ENCODE measurements at regions not wholly inside any gene's neighbourhood (a gene's known extent, or its start where the extent isn't known, plus 50 kb on each side); places are given as distances from the start of the nearest gene placed in this dataset.

DNA sequence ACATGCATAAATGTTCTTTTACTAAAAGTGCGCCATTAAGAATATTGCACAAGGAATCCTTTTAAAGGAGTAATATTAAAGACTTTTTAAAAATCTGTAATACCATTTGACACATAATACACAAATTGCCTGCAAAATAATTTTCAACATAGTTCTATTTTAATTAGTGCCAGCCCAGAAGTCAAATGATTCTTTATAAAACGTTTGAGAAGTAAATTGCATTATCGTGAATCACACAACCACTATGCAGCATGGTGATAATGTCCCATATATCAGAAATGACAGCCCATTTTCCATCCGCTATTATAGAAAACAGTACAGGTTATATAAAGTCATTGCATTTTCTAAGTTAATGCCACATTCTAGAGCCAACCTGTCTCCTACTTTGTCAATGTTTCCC lies 324.0 kb downstream of the IPMK start:
- H3K4me3 ChIP-seq (ENCODE audit: low read depth, low read length), result no peak overlapping the region
- no peak for DNase-seq (ENCODE audit: low read depth)
- TF ChIP-seq, protein P1, sequence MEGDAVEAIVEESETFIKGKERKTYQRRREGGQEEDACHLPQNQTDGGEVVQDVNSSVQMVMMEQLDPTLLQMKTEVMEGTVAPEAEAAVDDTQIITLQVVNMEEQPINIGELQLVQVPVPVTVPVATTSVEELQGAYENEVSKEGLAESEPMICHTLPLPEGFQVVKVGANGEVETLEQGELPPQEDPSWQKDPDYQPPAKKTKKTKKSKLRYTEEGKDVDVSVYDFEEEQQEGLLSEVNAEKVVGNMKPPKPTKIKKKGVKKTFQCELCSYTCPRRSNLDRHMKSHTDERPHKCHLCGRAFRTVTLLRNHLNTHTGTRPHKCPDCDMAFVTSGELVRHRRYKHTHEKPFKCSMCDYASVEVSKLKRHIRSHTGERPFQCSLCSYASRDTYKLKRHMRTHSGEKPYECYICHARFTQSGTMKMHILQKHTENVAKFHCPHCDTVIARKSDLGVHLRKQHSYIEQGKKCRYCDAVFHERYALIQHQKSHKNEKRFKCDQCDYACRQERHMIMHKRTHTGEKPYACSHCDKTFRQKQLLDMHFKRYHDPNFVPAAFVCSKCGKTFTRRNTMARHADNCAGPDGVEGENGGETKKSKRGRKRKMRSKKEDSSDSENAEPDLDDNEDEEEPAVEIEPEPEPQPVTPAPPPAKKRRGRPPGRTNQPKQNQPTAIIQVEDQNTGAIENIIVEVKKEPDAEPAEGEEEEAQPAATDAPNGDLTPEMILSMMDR (conservative IDR thresholded peaks at IDR 0.05; ENCODE audit: low read depth, low read length), result no peak

DNA sequence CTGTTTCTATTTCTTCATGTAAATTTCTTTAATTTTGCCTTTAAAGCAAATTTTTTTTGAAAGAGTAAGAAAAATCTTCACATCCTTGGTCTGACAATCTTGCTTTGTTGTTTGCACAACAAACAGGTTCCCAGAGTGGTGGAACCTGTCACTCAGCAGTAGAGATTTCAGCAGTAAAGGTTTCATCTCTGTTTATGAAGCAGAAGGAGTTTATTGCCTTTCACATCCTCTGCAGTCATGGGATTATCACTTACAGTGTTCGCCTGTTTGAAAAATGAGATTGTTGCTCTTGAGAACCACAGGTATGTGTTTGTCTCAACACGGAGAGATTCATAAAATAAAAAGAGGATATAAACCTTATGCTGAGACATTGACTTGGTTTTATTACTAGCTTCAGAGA lies 342.6 kb downstream of the IPMK start:
- TF ChIP-seq, protein P1 (conservative IDR thresholded peaks at IDR 0.05; ENCODE audit: low read depth, low read length), result no peak
- no peak for DNase-seq (ENCODE audit: low read depth)
- no peak overlapping the region for H3K4me3 ChIP-seq (ENCODE audit: low read depth, low read length)

DNA sequence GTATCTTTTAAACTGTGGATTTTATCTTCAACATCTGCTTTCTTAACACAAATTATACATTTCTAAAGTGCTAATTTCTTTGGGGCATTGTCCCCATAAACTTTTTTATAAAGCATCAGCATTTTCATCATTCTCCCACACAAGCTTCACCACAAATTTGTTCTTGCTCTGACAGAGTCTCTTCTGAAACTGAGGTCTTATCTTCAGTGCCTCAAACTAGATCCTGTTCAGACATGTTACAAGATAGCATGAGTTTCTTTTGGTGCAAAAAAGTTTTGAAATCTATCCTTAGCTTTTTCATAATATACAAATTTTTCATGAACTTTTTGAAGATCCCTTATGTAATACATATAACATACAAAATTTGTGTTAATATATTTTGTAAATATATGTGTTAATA lies 346.6 kb downstream of the IPMK start:
- no peak for DNase-seq (ENCODE audit: low read depth)
- H3K4me3 ChIP-seq (ENCODE audit: low read depth, low read length), result no peak overlapping the region
- TF ChIP-seq, protein P1 (conservative IDR thresholded peaks at IDR 0.05; ENCODE audit: low read depth, low read length), result no peak

DNA sequence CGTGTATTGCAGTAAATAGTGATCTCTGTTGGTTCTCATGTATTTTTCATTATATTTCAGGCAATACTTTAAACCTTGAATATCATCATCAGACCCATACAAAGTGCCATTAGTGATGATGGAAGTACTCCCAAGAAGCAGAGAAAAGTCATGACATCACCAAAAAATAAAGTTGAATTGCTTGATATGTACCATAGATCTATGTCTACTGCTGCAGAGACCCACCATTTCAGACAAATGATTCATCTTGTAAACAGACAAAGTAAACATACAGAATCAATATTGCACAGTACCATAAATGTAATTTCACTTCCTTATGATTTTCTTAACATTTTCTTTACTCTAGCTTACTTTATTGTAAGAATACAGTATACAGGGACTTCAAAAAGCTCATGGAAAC lies 347.8 kb downstream of the IPMK start:
- TF ChIP-seq, protein P1 (conservative IDR thresholded peaks at IDR 0.05; ENCODE audit: low read depth, low read length), result no peak
- no peak for DNase-seq (ENCODE audit: low read depth)
- no peak overlapping the region for H3K4me3 ChIP-seq (ENCODE audit: low read depth, low read length)

DNA sequence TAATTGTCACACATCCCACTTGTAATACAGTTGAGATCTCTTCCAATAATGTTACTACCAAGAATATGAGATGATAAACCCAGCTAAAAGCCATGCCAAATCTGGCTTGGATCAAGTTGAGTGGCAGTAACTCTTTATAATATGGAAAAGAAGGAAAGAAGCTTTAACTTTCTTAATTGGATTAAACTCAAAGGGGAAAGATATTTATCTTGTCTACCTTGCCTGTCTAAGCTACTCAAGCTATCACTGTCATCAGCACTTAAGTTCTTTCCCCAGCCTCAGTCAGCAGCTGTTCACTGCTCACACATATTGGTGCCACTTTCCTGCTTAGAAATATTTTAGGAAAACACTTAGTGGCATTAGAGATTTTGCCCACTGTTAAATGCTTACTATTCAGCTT lies 350.7 kb downstream of the IPMK start:
- DNase-seq (ENCODE audit: low read depth), result no peak
- TF ChIP-seq, protein P1 (conservative IDR thresholded peaks at IDR 0.05; ENCODE audit: low read depth, low read length), result no peak
- no peak overlapping the region for H3K4me3 ChIP-seq (ENCODE audit: low read depth, low read length)

DNA sequence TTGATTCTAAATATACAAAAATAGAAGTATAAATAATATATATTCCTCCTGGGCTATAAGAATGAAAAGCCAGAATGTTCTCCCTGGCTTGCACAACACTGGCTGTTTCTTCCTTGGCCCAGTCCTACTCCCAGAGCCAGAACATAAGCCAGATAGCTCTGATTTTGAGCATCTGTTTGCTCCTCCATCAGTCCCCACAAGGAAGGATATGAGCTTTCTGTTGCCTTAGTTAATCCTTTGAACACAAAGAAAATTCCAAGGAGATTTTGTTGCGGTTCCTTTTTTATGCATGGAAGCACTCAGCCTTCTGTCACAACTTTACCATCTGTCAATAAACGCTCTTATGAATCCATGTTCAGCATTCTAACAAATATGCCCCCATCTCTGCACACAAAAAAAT lies 361.8 kb downstream of the IPMK start:
- DNase-seq (ENCODE audit: low read depth), result no peak
- no peak overlapping the region for H3K4me3 ChIP-seq (ENCODE audit: low read depth, low read length)
- TF ChIP-seq, protein P1 (conservative IDR thresholded peaks at IDR 0.05; ENCODE audit: low read depth, low read length), result no peak

DNA sequence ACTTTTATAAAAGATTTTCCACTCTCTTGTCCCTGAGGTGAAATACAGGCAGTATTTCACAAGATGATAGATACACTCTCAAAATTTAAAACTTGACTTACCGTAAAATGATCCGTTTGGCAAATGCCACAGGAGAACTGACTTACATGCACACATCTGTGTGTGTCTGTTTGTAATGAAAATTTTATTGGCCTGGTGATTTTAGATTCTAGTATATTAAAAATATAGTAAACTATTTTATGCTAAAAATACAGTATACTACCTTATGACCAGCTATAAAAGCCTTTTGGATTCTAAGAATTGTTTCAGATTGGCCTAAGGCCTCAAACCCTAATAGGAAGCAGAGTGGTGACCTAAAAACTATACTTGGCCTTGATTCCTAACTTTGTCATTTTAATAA lies 362.7 kb downstream of the IPMK start:
- TF ChIP-seq, protein P1 (conservative IDR thresholded peaks at IDR 0.05; ENCODE audit: low read depth, low read length), result no peak
- no peak for DNase-seq (ENCODE audit: low read depth)
- H3K4me3 ChIP-seq (ENCODE audit: low read depth, low read length), result no peak overlapping the region

Measured in epithelial cell of proximal tubule (primary cell).